Inflammatory macrophage (primary cell): ENCODE measurements at regions not wholly inside any gene's neighbourhood (a gene's known extent, or its start where the extent isn't known, plus 50 kb on each side); places are given as distances from the start of the nearest gene placed in this dataset.
A peak's percentile ranks its signal among the peaks of the same experiment; 100 is the strongest.

ENCODE experiments used
- DNase-seq, 2 donors: peaks; one replicate each; pipeline ENCODE4 v3.0.0-alpha.2; 2020 to 2022

DNA sequence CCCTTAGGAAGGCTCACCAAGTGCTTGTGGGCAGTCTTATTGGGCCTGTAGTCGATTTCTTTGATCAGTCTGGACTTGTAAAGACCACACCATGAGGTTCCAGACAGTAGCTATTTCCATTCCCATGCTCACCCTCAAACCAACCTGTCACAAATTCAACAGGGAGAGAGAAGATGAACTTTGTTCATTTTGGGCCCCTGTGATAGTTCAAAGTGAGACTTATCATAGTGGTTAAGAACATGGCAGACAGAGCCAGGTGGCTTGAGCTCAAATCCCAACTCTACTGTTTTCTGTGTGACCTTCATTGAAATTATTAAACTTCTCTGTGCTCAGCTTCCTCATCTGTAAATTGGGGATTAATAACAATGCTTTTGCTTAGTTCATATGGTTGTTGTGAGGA, 53.9 kb upstream of the CTLA4 start:
- no peak for DNase-seq

DNA sequence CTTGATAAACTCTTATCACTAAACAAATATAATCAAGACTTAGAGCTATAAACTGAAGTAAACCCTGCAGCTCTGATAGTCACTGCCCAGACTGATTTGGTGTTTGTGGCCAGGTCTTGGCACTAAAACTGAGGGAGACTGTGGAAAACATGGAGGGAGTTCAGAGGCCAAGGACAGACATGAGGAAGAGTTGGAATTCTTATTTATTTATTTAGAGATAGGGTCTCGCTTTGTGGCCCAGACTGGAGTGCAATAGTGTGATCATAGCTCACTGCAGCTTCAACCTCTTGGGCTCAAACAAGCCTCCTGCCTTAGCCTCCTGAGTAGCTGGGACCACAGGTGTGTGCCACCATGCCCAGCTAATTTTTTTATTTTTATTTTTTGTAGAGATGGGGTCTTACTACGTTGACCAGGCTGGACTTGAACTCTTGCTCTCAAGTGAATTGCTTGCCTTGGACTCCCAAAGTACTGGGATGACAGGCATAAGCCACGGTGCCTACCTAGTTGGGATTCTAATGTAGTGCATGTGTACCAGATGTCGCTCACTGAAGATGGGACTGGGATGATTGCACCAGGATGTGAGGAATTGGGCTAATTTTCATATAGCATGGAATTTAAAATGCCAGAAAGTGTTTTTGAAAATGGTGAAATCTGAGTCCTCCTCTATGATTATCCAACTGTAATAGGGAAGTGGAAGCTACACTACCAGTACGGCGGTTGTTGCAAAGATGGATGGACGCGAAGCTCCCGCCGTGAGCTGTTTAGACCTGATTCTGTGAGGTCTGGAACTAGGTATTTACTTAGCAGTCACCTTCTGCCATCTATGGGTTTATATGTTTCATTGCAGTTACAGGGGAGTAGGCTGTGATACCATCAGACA, 52.7 kb upstream of the CTLA4 start:
- peak; percentile 90 to 91 for DNase-seq

DNA sequence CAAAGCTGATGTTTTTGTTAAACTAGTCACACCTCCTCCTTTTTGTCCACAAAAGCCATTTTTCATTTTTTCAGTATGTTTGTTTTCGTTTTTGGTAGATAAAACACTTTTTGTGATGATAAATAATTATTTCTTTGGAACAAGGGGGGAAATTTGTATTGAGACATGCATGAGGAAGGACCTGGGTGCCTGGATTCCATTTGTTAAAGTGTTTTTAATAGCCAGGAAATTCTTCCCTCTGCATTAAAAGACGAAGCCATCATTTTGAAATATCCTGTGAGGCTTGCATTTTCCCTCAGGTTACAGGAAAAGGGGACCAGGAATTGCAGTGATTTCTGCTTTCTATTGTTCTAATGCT, 52.1 kb upstream of the CTLA4 start:
- no peak for DNase-seq

DNA sequence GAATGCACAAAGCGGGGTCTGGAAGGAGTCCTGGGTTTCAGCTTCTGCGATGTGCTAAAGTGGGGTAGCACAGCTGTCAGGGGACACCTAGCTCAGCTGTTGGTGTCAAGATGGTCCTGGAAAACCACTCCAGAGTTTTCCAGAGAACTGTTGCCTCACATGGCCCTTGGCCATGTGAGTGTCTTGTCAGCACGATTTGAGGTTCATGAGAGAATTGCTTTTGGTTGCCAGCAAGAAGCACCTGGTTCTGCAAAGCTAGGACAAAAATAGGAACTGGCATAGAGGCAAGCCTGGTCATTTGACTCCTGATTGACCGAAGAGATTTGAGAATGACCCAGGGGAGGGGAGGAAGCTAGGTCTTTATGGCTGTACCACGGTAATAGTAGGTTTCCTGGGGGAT, 50.4 kb upstream of the CTLA4 start:
- peak; percentile 23 to 53 for DNase-seq
